GM21529 (cell line): ENCODE measurements at regions not wholly inside any gene's neighbourhood (a gene's known extent, or its start where the extent isn't known, plus 50 kb on each side); places are given as distances from the start of the nearest gene placed in this dataset.
A peak's percentile ranks its signal among the peaks of the same experiment; 100 is the strongest.
"Not testable (repeated sequence)": the region's sequence is repeated elsewhere in the genome, so short reads cannot be mapped to it uniquely, and the experiment has no call there.

ENCODE experiments used
- ATAC-seq: cut with Tn5 transposase; IDR thresholded peaks from one replicate; pipeline ENCODE4 v1.9.1; 2021; ENCODE audit not compliant: unreplicated experiment

GRCh38 chr2:184394642-184395041, 203.7 kb upstream of the ZNF804A start:
- no peak for ATAC-seq

GRCh38 chr2:184402381-184402780, 195.9 kb upstream of the ZNF804A start:
- ATAC-seq = no peak

DNA sequence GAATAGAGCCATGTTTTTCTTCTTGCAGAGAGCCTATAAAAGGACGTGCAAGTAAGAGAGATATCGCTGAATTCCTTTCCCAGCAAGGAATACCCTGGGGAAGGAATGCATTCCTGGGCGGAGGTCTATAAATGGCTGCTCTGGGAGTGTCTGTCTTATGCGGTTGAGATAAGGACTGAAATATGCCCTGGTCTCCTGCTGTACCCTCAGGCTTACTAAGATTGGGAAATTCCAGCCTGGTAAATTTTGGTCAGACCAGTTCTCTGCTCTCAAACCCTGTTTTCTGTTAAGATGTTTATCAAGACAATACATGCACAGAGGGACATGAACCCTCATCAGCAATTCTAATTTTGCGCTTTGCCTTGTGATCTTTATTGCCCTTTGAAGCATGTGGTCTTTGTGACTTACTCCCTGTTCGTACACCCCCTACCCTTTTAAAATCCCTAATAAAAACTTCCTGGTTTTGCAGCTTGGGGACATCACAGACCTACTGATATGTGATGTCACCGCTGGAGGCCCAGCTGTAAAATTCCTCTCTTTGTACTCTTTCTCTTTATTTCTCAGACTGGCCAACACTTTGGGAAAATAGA, 191.2 kb upstream of the ZNF804A start:
- not testable (repeated sequence) for ATAC-seq

GRCh38 chr2:184410160-184410559, 188.2 kb upstream of the ZNF804A start:
- no peak for ATAC-seq

DNA sequence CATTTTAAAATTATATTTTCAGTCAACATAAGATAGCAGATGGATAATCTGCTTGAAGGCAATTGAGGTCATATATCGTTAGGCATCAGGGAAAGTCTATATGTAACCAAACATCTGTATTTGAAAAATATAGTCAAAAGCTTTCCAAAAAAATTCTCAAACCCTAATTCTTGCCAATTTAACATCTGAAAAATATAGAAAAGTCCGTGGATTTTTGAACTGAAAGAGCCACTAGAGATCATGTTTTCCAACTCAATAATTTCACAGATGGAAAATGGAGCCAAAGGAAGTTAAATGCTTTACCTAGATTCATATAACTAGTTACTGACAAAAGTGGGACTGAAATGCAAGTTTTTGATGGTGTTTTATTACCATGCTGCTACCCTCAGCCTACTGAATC, 185.1 kb upstream of the ZNF804A start:
- ATAC-seq = no peak

DNA sequence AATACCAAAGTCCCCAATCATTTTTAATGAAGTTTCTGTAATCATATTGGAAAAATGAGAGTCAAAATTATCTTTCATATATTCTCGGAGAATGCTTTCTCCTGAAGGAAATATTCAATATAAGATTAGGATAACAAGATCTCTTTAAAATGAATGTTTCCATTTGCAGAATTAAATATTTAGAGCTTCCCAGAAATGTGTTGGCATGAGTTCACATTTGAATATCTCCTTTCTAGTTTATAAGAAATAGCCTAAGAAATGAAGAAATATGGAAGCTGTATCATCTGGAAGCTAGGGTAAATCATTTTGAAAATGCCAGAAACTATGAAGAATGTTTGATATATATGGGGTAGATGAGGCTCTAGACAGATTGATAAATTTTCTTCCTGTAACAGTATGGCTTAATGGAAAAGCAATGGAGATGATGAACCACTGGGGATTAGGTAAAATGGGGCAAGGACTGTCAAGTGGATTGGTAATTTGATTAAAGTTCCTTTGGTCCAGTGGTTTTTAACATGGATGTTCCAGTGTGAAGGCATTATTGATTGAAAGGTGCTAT, 184.6 kb upstream of the ZNF804A start:
- ATAC-seq = no peak

DNA sequence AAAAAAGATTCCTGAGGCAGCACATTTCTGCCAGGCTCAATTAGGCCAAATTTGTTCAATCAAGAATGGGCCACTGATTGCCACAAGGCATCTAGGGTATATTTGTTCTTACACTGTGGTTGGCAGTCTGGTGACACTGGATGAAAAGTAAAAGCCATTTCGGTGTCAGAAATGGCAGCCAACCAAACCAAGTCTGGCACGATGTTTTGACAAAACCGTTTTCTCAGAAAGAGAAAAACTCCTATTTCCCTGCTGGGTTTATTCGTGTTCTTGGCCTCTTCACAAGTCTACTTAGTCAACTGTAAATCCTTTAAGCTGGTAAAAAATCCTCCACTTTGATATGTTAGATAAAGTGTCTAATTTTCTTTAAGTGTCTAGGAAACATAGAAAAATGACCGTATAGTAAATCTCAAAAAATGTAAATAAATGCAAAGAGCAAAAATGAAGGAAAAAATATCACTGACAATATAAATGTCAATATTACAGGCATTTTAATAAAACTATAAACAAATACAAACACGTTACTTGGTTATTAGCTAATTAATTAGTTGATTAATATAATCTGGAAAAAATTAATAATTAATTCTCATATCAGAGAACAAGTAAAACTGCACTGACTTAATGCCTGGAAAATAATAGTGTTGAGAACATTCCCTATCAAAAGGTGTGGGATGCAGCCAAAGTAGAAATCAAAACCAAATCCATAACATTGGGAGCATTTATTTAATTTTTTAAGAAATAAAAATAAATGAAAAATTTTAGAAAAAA, 182.0 kb upstream of the ZNF804A start:
- ATAC-seq = no peak

DNA sequence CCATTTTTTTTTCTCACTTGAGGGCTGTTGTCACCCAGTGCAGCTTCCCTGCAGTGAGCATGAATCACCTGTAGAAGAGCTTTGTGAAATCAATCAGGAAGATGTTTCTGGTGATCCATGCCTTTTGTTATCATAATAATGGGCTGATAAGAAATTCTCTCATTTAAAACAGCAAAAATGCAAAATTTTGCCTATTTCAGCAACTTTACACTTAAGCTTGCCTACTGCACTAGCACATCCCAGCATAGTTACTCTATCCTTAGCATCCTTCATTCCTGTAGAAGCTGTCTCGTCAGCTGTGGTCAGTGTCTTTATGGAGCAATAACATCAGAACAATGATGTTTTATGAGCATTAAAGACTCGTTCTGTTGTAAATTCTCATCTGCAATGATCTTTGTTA, 178.6 kb upstream of the ZNF804A start:
- ATAC-seq = no peak

- not testable (repeated sequence) for ATAC-seq
These were observed 176.9 kb upstream of the ZNF804A start for GRCh38 chr2:184421456-184421855.

DNA sequence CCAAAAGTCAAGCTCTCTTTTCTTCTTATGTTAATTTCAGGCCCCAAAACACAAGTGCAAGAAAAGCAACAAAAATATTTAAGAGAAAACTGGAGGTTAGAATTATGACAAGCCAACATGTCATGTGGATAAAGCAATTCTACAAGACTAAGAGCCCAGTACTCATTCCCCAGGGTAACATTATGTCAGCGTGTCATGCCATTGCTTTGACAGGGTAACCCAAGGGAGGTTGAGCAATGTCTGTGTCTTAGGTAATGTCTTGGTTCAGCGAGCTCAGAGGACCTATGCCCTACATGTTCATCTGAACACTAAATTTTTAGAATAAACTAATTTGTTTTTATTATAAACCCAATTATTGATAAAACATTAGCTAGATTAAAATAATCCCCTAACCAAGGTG, 173.2 kb upstream of the ZNF804A start:
- peak; percentile 54 for ATAC-seq

DNA sequence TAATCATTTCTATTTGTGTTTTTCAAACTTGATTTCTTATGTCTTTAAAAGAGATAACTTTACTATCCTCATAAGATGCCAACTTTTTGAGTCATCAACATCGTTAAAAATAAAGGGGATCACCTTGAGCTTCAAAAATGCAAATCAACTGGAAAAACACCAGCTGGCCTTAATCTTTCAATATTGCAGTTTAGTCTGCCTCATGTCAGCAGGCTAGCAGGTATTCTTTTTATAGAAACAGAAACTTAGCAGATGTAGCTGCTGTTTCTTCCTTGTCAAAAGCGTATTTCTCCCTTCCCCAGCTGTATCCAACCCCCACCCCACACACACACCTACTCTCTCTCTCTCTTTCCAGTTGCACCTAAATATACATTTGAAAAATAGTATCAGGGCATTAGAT, 154.1 kb upstream of the ZNF804A start:
- peak; percentile 98 for ATAC-seq

DNA sequence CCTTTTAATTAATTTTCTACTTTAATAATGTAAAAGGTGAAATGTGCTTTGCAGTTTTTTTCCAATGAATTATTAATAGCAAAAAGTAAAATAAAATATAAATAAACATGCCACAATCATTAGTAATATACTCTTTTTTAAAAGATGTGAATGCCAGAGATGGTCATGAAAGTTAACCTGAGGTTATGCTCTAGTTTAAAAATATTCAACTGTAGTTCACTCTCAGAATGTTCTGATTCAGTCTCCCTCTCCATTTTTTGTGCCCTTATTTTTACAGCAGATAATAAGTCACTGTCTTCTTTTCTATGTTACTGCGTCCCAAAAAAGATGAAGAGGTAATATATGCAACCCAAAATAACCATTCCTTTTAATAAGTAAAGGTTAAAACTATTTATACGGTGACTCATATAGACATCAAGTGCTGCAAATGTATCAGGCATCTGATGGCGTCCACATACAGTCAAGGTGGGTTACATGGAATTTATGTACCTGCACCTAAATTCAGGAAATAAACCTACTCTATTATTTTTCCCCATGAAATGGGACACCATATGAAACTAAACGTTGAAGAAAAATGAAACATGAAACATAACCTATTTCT, 153.6 kb upstream of the ZNF804A start:
- peak; percentile 42 for ATAC-seq

DNA sequence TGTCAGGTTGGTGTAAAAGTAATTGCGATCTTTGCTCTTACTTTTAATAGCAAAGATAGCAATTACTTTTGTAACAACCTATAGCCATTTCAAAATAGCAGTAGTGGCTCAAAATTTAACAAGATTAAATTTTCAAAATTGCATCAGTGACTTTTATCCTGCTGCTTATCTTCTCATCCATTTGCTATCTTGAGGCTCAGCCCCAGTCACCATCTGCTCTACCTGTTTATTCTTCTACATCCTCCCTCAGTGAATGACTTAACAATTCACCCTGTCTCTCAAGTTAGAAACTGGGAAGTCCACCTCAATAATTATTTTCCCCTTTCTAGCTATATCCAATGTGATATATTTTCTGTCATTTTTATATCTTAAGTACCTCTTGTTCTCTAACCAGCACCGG, 148.6 kb upstream of the ZNF804A start:
- ATAC-seq = no peak

GRCh38 chr2:184452907-184453306, 145.4 kb upstream of the ZNF804A start:
- peak; percentile 44 for ATAC-seq

DNA sequence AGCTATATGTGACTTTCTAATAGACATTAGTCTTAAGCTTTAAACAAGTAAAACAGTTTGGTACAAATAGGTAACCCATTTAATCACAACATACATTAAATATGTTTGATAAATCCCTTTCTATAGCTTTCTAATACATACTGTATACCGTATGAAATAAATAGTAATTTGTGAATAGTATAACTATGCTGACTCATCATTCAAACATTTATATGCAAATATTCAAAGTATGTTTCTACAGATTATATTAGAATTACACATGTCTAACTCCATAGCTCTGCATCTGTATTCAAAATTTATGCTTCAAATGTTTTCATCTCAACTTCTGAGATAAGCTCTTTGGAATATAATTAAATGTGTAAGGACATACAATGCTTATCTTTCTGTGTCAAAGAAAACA, 142.7 kb upstream of the ZNF804A start:
- ATAC-seq = no peak

- ATAC-seq = not testable (repeated sequence)
These were observed 141.6 kb upstream of the ZNF804A start for GRCh38 chr2:184456693-184457092.

GRCh38 chr2:184463102-184463865, 135.0 kb upstream of the ZNF804A start:
- ATAC-seq = no peak

- no peak for ATAC-seq
These were observed 134.5 kb upstream of the ZNF804A start for GRCh38 chr2:184463866-184464248.

- no peak for ATAC-seq
These were observed 129.5 kb upstream of the ZNF804A start for GRCh38 chr2:184468826-184469225.

DNA sequence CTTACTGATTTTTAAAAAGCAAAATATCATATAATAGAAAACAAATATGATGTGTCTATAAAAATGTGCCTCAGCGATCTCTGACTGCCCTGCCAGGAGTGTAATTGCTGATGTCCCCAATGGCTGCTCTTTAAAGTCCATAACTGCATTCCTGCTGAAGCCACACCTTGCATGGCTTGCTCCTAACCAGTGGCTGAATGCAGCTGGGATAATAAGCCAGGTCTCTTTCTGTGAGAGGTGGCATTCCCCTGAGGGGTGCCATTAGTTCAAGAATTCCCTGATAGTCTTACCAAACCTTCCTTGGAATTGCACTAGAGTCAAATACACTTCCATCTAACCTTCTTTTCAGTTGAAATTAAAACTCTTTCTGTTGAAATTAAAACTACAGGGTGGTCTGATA, 125.8 kb upstream of the ZNF804A start:
- no peak for ATAC-seq

DNA sequence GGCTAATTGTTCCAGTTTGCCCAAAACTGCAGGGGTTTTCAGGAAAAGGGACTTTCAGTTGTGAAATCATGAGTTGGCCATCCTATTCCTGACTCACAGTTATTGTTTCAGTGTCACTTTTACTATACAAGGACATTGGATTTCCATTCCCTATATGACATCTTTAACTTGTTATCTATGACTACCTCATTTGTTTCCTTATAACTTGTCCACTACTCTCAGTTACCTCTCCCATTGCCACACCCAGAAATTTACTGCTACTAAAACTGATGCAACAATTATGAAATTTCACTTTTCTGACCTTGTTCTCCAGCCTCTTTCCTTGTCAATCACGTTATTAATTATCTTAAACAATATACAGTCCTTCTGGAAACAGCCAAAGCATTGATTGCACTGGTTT, 116.5 kb upstream of the ZNF804A start:
- ATAC-seq = no peak
